ENCODE measurements at regions not wholly inside any gene's neighbourhood (a gene's known extent, or its start where the extent isn't known, plus 50 kb on each side); places are given as distances from the start of the nearest gene placed in this dataset.

DNA sequence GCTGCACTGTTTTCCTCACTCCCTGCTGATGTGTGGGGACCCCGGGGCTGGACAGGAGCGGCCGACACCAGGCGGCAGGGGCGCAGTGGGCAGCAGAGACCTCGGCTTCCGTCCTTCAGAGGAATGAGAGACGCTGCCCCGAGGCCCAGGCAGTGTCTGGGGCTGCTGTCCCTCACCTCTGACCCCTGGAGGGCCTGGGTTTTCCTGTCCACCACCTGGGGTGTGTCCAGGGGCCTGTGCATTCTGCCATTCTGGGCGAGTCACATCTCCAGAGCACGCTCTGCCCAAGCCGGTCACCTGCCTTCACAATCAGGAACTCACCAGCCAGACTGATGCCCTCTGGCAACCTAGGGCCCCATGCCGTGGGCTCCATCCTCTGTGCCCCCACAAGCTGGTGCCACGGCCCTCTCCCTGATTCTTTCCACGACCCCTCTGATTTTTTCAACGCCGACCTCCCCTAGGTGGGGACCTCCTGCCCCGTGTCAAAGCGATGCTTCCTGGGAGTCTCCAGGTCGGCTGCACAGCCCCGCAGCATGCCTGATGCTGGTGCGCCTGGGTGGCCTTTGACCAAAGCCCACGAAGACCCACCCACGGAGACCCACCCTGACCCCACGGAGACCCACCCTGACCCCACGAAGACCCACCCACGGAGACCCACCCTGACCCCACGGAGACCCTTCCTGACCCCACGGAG is 53.7 kb upstream of the CFAP46 start:
- Histone ChIP-seq H2AFZ (no peak overlapping the region), H3K9me3 (ENCODE audit: low read depth) (no peaks in the 10 kb centered on the region), H3K4me1 (ENCODE audit: insufficient read depth) (peaks cover 6% of the 10 kb centered on the region), H3K4me2 (no peak overlapping the region), H3K27ac (no peak overlapping the region), H3K36me3 (replicated peaks; ENCODE audit: insufficient read depth, low read depth) (no peaks in the 10 kb centered on the region), H3K4me3 (no peak overlapping the region), H3K79me2 (no peaks in the 10 kb centered on the region), H3K27me3 (no peaks in the 10 kb centered on the region), H4K20me1 (ENCODE audit: insufficient read depth, poor library complexity, severe bottlenecking) (no peaks in the 10 kb centered on the region), H3K9me2 (replicated peaks; ENCODE audit: insufficient read depth) (no peaks in the 10 kb centered on the region)
- no peak for DNase-seq (ENCODE audit: low spot score)
- TF ChIP-seq EZH2phosphoT487 (IDR thresholded peaks at IDR 0.05; ENCODE audit: low read depth, severe bottlenecking, unreplicated experiment), result no peak
- TF ChIP-seq, protein P1, sequence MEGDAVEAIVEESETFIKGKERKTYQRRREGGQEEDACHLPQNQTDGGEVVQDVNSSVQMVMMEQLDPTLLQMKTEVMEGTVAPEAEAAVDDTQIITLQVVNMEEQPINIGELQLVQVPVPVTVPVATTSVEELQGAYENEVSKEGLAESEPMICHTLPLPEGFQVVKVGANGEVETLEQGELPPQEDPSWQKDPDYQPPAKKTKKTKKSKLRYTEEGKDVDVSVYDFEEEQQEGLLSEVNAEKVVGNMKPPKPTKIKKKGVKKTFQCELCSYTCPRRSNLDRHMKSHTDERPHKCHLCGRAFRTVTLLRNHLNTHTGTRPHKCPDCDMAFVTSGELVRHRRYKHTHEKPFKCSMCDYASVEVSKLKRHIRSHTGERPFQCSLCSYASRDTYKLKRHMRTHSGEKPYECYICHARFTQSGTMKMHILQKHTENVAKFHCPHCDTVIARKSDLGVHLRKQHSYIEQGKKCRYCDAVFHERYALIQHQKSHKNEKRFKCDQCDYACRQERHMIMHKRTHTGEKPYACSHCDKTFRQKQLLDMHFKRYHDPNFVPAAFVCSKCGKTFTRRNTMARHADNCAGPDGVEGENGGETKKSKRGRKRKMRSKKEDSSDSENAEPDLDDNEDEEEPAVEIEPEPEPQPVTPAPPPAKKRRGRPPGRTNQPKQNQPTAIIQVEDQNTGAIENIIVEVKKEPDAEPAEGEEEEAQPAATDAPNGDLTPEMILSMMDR (IDR thresholded peaks at IDR 0.05; ENCODE audit: poor library complexity), result no peak
- TF ChIP-seq EZH2 (IDR thresholded peaks at IDR 0.05; ENCODE audit: borderline replicate concordance), result no peak
- 91% methylated on average over 29 of the region's 29 CpGs for WGBS (ENCODE audit: low lambda C conversion rate, missing lambda C conversion rate)

DNA sequence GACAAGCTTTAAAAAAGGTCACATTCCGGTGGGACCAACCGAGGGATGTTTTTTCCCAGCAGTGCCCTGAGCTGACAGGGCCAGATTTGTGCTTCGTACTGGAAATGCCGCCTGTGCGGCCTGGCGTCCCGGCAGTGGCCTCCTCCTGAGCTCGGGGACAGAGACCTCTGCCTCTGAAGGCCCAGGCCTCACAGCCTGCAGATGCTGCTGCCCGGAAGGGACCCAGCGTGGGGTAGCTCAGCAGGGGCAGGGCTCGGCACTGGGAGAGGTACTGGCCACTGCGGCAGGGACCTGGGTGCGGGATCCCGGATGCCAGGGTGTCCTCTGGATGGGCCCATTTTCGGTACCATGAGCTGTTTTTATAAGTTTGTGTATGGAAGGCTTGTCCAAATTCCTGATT is 52.4 kb upstream of the CFAP46 start:
- no peaks in the 10 kb centered on the region for H3K9me2 ChIP-seq (replicated peaks; ENCODE audit: insufficient read depth)
- H3K79me2 ChIP-seq, result no peaks in the 10 kb centered on the region
- DNase-seq (ENCODE audit: low spot score), result no peak
- no peak overlapping the region for H3K27ac ChIP-seq
- H3K4me2 ChIP-seq, result peak overlapping the region; percentile 5
- no peaks in the 10 kb centered on the region for H3K9me3 ChIP-seq (ENCODE audit: low read depth)
- H4K20me1 ChIP-seq (ENCODE audit: insufficient read depth, poor library complexity, severe bottlenecking), result no peaks in the 10 kb centered on the region
- no peak for TF ChIP-seq EZH2phosphoT487 (IDR thresholded peaks at IDR 0.05; ENCODE audit: low read depth, severe bottlenecking, unreplicated experiment)
- TF ChIP-seq EZH2 (IDR thresholded peaks at IDR 0.05; ENCODE audit: borderline replicate concordance), result no peak
- TF ChIP-seq, protein P1 (IDR thresholded peaks at IDR 0.05; ENCODE audit: poor library complexity), result no peak
- H3K27me3 ChIP-seq, result no peaks in the 10 kb centered on the region
- H3K36me3 ChIP-seq (replicated peaks; ENCODE audit: insufficient read depth, low read depth), result no peaks in the 10 kb centered on the region
- no peak overlapping the region for H2AFZ ChIP-seq
- H3K4me1 ChIP-seq (ENCODE audit: insufficient read depth), result peaks cover 8% of the 10 kb centered on the region
- 87% methylated on average over 15 of the region's 15 CpGs for WGBS (ENCODE audit: low lambda C conversion rate, missing lambda C conversion rate)
- no peak overlapping the region for H3K4me3 ChIP-seq

DNA sequence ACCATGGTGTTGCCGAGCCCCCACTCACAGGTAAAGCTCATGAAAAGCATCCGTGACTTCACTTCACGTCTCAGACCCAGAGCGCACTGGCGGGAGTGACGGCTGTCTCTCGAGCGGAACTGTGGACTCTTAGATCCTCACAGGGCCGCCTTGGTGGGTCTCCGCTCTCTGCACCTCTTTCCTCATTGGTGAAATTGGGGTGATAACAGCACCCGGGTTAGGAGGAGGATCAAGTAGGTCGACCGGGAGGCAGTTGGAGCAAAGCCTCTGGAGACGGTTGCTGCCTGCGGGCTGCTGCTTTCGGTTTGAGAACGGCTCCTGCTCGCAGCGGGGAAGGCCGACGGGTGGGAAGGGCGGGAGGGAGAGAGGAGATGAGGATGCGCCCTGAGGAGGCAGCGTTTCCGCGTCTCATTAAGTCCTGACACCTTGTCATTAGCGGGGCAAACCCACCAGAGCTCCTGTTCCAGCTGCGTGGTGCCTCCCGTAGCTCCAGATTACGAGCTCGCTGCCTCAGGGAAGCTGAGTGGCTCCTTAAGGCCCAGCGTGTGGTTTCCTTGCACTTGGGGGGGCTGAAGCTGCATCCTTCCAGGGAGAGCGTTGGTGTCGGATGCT is 51.9 kb upstream of the CFAP46 start:
- no peak overlapping the region for H3K4me3 ChIP-seq
- H2AFZ ChIP-seq, result no peak overlapping the region
- H3K9me2 ChIP-seq (replicated peaks; ENCODE audit: insufficient read depth), result no peaks in the 10 kb centered on the region
- H3K9me3 ChIP-seq (ENCODE audit: low read depth), result no peaks in the 10 kb centered on the region
- H3K4me1 ChIP-seq (ENCODE audit: insufficient read depth), result peaks cover 8% of the 10 kb centered on the region
- H3K36me3 ChIP-seq (replicated peaks; ENCODE audit: insufficient read depth, low read depth), result no peaks in the 10 kb centered on the region
- H3K4me2 ChIP-seq, result peak overlapping the region; percentile 5
- WGBS (ENCODE audit: low lambda C conversion rate, missing lambda C conversion rate), result 74% methylated on average over 33 of the region's 34 CpGs
- no peaks in the 10 kb centered on the region for H3K79me2 ChIP-seq
- no peaks in the 10 kb centered on the region for H3K27me3 ChIP-seq
- no peak overlapping the region for H3K27ac ChIP-seq
- no peak for DNase-seq (ENCODE audit: low spot score)
- TF ChIP-seq EZH2 (IDR thresholded peaks at IDR 0.05; ENCODE audit: borderline replicate concordance) (no peak), EZH2phosphoT487 (IDR thresholded peaks at IDR 0.05; ENCODE audit: low read depth, severe bottlenecking, unreplicated experiment) (no peak)
- TF ChIP-seq, protein P1 (IDR thresholded peaks at IDR 0.05; ENCODE audit: poor library complexity), result no peak
- H4K20me1 ChIP-seq (ENCODE audit: insufficient read depth, poor library complexity, severe bottlenecking), result no peaks in the 10 kb centered on the region

Measured in hepatocyte (in vitro differentiated cells).